ENCODE measurements at regions not wholly inside any gene's neighbourhood (a gene's known extent, or its start where the extent isn't known, plus 50 kb on each side); places are given as distances from the start of the nearest gene placed in this dataset.

- no peak for DNase-seq (ENCODE audit: extremely low read depth, low read depth)
- H3K4me3 ChIP-seq (replicated peaks; ENCODE audit: low read depth, low read length), result no peak overlapping the region
- no peak for TF ChIP-seq CTCF (IDR thresholded peaks at IDR 0.05; ENCODE audit: low read depth, low read length, missing control alignments)
Measured at GRCh38 chr20:57899554-57899953, 189.7 kb upstream of the PMEPA1 start.

- H3K4me3 ChIP-seq (replicated peaks; ENCODE audit: low read depth, low read length), result no peak overlapping the region
- TF ChIP-seq CTCF (IDR thresholded peaks at IDR 0.05; ENCODE audit: low read depth, low read length, missing control alignments), result no peak
- no peak for DNase-seq (ENCODE audit: extremely low read depth, low read depth)
Measured at GRCh38 chr20:57898332-57898731, 188.5 kb upstream of the PMEPA1 start.

GRCh38 chr20:57897891-57898290 lies 188.1 kb upstream of the PMEPA1 start:
- no peak for TF ChIP-seq CTCF (IDR thresholded peaks at IDR 0.05; ENCODE audit: low read depth, low read length, missing control alignments)
- H3K4me3 ChIP-seq (replicated peaks; ENCODE audit: low read depth, low read length), result no peak overlapping the region
- no peak for DNase-seq (ENCODE audit: extremely low read depth, low read depth)

GRCh38 chr20:57897156-57897874 lies 187.5 kb upstream of the PMEPA1 start:
- no peak overlapping the region for H3K4me3 ChIP-seq (replicated peaks; ENCODE audit: low read depth, low read length)
- TF ChIP-seq CTCF (IDR thresholded peaks at IDR 0.05; ENCODE audit: low read depth, low read length, missing control alignments), result no peak
- DNase-seq (ENCODE audit: extremely low read depth, low read depth), result no peak

- no peak for TF ChIP-seq CTCF (IDR thresholded peaks at IDR 0.05; ENCODE audit: low read depth, low read length, missing control alignments)
- DNase-seq (ENCODE audit: extremely low read depth, low read depth), result no peak
- no peak overlapping the region for H3K4me3 ChIP-seq (replicated peaks; ENCODE audit: low read depth, low read length)
Measured at GRCh38 chr20:57896563-57896962, 186.7 kb upstream of the PMEPA1 start.

- no peak for TF ChIP-seq CTCF (IDR thresholded peaks at IDR 0.05; ENCODE audit: low read depth, low read length, missing control alignments)
- no peak for DNase-seq (ENCODE audit: extremely low read depth, low read depth)
- no peak overlapping the region for H3K4me3 ChIP-seq (replicated peaks; ENCODE audit: low read depth, low read length)
Measured at GRCh38 chr20:57896017-57896416, 186.2 kb upstream of the PMEPA1 start.

All from HFF-Myc (cell line).